SK-N-SH (cell line): ENCODE measurements at regions not wholly inside any gene's neighbourhood (a gene's known extent, or its start where the extent isn't known, plus 50 kb on each side); places are given as distances from the start of the nearest gene placed in this dataset.

Experiments
- CTCF ChIA-PET: fragments of 300-600, 350-600 bp; formaldehyde crosslinking; extraction: SDS; loops from one replicate; lab custom pipeline; 2021; lab: Yijun Ruan, JAX
- POLR2A ChIA-PET: fragments of 350-600 bp; sonication (Branson Sonifier 250); formaldehyde crosslinking; extraction: SDS; loops from one replicate; lab custom pipeline; 2020; ENCODE audit warnings: antibody characterized with exemption, inconsistent platforms; lab: Yijun Ruan, JAX
- DNase-seq: peaks from one replicate; pipeline ENCODE4 v3.0.0; 2012
- H2AFZ ChIP-seq: fragments of 200-600 bp; sonication (generic); 2 replicates; pipeline ENCODE4 v1.8.1; 2016; ENCODE audit warnings: antibody characterized with exemption, mild to moderate bottlenecking, low read depth
- H3F3A ChIP-seq: fragments of 200-600 bp; sonication (generic); replicated peaks from 2 replicates; pipeline ENCODE3; 2016; ENCODE audit warnings: antibody characterized with exemption, mild to moderate bottlenecking; ENCODE audit not compliant: insufficient read depth
- H3K27ac ChIP-seq, 2 experiments: fragments of 200-500 bp in 1 of 2; fragments of 200-600 bp in 1 of 2; sonication (Bioruptor generic) in 1 of 2; sonication (generic), shearing (Covaris generic) in 1 of 2; 2 replicates each; pipeline versions ENCODE4 v1.5.1 to v1.6.1; 2014 to 2016; ENCODE audit warnings: low read depth in 2 of 2, inconsistent platforms in 1 of 2, low read length in 1 of 2, mild to moderate bottlenecking in 1 of 2, mixed read lengths in 1 of 2
- H3K27me3 ChIP-seq: fragments of 200-600 bp; sonication (generic), shearing (Covaris generic); 2 replicates; pipeline ENCODE4 v1.6.1; 2016; ENCODE audit warnings: mixed run types; ENCODE audit not compliant: insufficient read depth
- H3K36me3 ChIP-seq, 2 experiments: fragments of 200-500 bp in 1 of 2; fragments of 200-600 bp in 1 of 2; sonication (Bioruptor generic) in 1 of 2; sonication (generic) in 1 of 2; replicated peaks in 1 of 2; 2 replicates each; pipeline versions ENCODE3 to v1.5.1; 2014 to 2016; ENCODE audit warnings: low read length in 1 of 2, mild to moderate bottlenecking in 1 of 2; ENCODE audit not compliant: insufficient read depth in 2 of 2, control insufficient read depth in 1 of 2
- H3K4me1 ChIP-seq, 2 experiments: fragments of 200-500 bp in 1 of 2; fragments of 200-600 bp in 1 of 2; sonication (Bioruptor generic) in 1 of 2; sonication (generic), shearing (Covaris generic) in 1 of 2; 2 replicates each; pipeline versions ENCODE4 v1.5.1 to v1.6.1; 2014 to 2016; ENCODE audit warnings: low read depth in 1 of 2, low read length in 1 of 2, mixed run types in 1 of 2; ENCODE audit not compliant: insufficient read depth in 2 of 2, control insufficient read depth in 1 of 2
- H3K4me2 ChIP-seq: fragments of 200-600 bp; sonication (generic), shearing (Covaris generic); 2 replicates; pipeline ENCODE4 v1.6.1; 2017; ENCODE audit warnings: mixed run types
- H3K4me3 ChIP-seq, 2 experiments: fragments of 200-500 bp in 1 of 2; fragments of 200-600 bp in 1 of 2; sonication (Bioruptor generic) in 1 of 2; sonication (generic), shearing (Covaris generic) in 1 of 2; 2 replicates each; pipeline versions ENCODE4 v1.5.1 to v1.8.1; 2014 to 2016; ENCODE audit warnings: low read depth in 2 of 2, inconsistent platforms in 1 of 2, low read length in 1 of 2, mild to moderate bottlenecking in 1 of 2, mixed read lengths in 1 of 2, moderate library complexity in 1 of 2
- H3K79me2 ChIP-seq: fragments of 200-600 bp; sonication (generic); 2 replicates; pipeline ENCODE4 v1.8.1; 2017; ENCODE audit warnings: mild to moderate bottlenecking; ENCODE audit not compliant: insufficient read depth
- H3K9ac ChIP-seq: fragments of 200-600 bp; sonication (generic); 2 replicates; pipeline ENCODE4 v1.6.1; 2017; ENCODE audit warnings: mixed run types
- H3K9me2 ChIP-seq: fragments of 200-600 bp; sonication (generic); 2 replicates; pipeline ENCODE4 v1.6.1; 2017; ENCODE audit warnings: mixed run types
- H3K9me3 ChIP-seq: fragments of 200-600 bp; sonication (generic); 2 replicates; pipeline ENCODE4 v1.6.1; 2017; ENCODE audit warnings: mixed run types, mild to moderate bottlenecking, moderate library complexity
- H4K20me1 ChIP-seq: fragments of 200-600 bp; sonication (generic); 2 replicates; pipeline ENCODE4 v1.6.1; 2017; ENCODE audit warnings: mild to moderate bottlenecking, mixed run types; ENCODE audit not compliant: insufficient read depth
- ELF1 ChIP-seq: IDR thresholded peaks from 2 replicates; pipeline ENCODE4 v1.4.0; 2012
- FOSL2 ChIP-seq: IDR thresholded peaks from 2 replicates; pipeline ENCODE4 v1.4.0; 2012; ENCODE audit warnings: low read depth, mild to moderate bottlenecking, moderate library complexity, borderline replicate concordance
- FOXM1 ChIP-seq: IDR thresholded peaks from 2 replicates; pipeline ENCODE4 v1.4.0; 2012; ENCODE audit warnings: low read depth, mild to moderate bottlenecking
- JUND ChIP-seq: IDR thresholded peaks from 2 replicates; pipeline ENCODE4 v1.4.0; 2012
- NFIC ChIP-seq: IDR thresholded peaks from 2 replicates; pipeline ENCODE4 v1.4.0; 2012; ENCODE audit warnings: borderline replicate concordance
- POLR2AphosphoS5 ChIP-seq: IDR thresholded peaks from 2 replicates; pipeline ENCODE4 v1.6.1; 2012; ENCODE audit warnings: low read depth, low read length
- RAD21 ChIP-seq: IDR thresholded peaks from 2 replicates; pipeline ENCODE4 v1.6.1; 2012; ENCODE audit warnings: mild to moderate bottlenecking, low read length
- RCOR1 ChIP-seq: fragments of 150-350 bp; IDR thresholded peaks from 2 replicates; pipeline ENCODE4 v1.6.1; 2017; ENCODE audit warnings: antibody characterized with exemption, low read length
- RFX5 ChIP-seq: IDR thresholded peaks from 2 replicates; pipeline ENCODE4 v1.6.1; 2012; ENCODE audit warnings: mild to moderate bottlenecking, improper control_type of control experiment, low read length
- SIN3A ChIP-seq: IDR thresholded peaks from 2 replicates; pipeline ENCODE4 v1.6.1; 2012; ENCODE audit warnings: low read depth, mild to moderate bottlenecking, low read length, moderate library complexity, borderline replicate concordance
- SMC3 ChIP-seq: IDR thresholded peaks from 2 replicates; pipeline ENCODE4 v1.6.1; 2012; ENCODE audit warnings: low read depth, low read length, improper control_type of control experiment
- TAF1 ChIP-seq: IDR thresholded peaks from 2 replicates; pipeline ENCODE4 v1.6.1; 2012; ENCODE audit warnings: low read depth, mild to moderate bottlenecking, low read length, moderate library complexity, borderline replicate concordance
- TCF12 ChIP-seq: IDR thresholded peaks from 2 replicates; pipeline ENCODE4 v1.4.0; 2012
- YY1 ChIP-seq: IDR thresholded peaks from 2 replicates; pipeline ENCODE4 v1.4.0; 2012; ENCODE audit warnings: low read depth, mild to moderate bottlenecking
- WGBS: methylation state at CpG from one replicate; pipeline ENCODE4 v1.1.6; 2017; ENCODE audit warnings: low lambda C conversion rate; 5-methylcytosine and 5-hydroxymethylcytosine counted together
- TF ChIP-seq, protein P1 (sequence below): IDR thresholded peaks from 2 replicates; pipeline ENCODE4 v1.4.0; 2012; ENCODE audit warnings: low read depth
- TF ChIP-seq, protein P2 (sequence below): fragments of 150-350 bp; IDR thresholded peaks from 2 replicates; pipeline ENCODE4 v1.6.1; 2016; ENCODE audit warnings: mild to moderate bottlenecking, low read depth, low read length
- TF ChIP-seq, protein P3 (sequence below): IDR thresholded peaks from 2 replicates; pipeline ENCODE4 v1.4.0; 2012; ENCODE audit warnings: low read depth, borderline replicate concordance
- TF ChIP-seq, protein P4 (sequence below): IDR thresholded peaks from 2 replicates; pipeline ENCODE4 v1.6.1; 2012; ENCODE audit warnings: mild to moderate bottlenecking, low read depth, low read length, moderate library complexity
- TF ChIP-seq, protein P5 (sequence below): IDR thresholded peaks from 2 replicates; pipeline ENCODE4; 2012

DNA sequence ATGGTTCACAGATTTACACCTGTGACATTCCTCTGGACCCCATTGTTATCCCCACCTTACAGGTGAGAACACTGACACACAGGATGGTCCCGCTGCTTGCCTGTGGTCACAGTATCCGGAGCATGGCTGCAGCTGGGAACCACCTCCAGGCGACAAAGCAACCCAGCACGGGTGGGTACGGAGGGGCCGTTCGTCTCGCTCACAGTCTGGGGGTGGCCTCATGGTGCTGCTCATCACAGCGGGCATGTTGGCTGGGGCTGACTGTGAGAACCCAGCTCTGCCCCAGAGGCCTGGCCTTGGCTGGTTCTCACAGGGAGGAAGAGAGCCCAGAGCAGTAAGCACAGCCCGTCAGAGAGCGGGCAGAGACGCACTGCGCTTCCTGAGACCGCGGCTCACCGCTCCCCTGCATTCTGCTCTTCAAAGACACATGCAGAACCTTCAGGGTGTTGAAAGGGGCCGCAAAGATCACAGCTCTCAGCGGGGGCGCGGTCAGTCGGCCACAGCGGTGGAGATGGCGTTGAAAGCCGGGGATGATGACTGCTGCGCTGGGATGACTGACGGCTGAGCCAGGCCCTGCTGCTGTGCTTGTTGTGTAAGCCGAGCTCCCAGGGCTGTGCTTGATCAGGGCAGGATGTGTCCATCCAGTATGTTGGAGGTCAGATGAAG lies 423.0 kb downstream of the BRD1 start:
- no peaks in the 10 kb centered on the region for H4K20me1 ChIP-seq
- no peaks in the 10 kb centered on the region for H3K4me1 ChIP-seq
- no peak for TF ChIP-seq SMC3
- TF ChIP-seq, protein P1, sequence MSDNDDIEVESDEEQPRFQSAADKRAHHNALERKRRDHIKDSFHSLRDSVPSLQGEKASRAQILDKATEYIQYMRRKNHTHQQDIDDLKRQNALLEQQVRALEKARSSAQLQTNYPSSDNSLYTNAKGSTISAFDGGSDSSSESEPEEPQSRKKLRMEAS: no peak
- TF ChIP-seq FOSL2: no peak
- TF ChIP-seq, protein P2, sequence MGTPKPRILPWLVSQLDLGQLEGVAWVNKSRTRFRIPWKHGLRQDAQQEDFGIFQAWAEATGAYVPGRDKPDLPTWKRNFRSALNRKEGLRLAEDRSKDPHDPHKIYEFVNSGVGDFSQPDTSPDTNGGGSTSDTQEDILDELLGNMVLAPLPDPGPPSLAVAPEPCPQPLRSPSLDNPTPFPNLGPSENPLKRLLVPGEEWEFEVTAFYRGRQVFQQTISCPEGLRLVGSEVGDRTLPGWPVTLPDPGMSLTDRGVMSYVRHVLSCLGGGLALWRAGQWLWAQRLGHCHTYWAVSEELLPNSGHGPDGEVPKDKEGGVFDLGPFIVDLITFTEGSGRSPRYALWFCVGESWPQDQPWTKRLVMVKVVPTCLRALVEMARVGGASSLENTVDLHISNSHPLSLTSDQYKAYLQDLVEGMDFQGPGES: no peak
- no peak for TF ChIP-seq TCF12
- TF ChIP-seq POLR2AphosphoS5: no peak
- TF ChIP-seq, protein P3, sequence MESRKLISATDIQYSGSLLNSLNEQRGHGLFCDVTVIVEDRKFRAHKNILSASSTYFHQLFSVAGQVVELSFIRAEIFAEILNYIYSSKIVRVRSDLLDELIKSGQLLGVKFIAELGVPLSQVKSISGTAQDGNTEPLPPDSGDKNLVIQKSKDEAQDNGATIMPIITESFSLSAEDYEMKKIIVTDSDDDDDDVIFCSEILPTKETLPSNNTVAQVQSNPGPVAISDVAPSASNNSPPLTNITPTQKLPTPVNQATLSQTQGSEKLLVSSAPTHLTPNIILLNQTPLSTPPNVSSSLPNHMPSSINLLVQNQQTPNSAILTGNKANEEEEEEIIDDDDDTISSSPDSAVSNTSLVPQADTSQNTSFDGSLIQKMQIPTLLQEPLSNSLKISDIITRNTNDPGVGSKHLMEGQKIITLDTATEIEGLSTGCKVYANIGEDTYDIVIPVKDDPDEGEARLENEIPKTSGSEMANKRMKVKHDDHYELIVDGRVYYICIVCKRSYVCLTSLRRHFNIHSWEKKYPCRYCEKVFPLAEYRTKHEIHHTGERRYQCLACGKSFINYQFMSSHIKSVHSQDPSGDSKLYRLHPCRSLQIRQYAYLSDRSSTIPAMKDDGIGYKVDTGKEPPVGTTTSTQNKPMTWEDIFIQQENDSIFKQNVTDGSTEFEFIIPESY: no peak
- no peak for TF ChIP-seq FOXM1
- TF ChIP-seq RAD21: no peak
- TF ChIP-seq YY1: no peak
- TF ChIP-seq, protein P4, sequence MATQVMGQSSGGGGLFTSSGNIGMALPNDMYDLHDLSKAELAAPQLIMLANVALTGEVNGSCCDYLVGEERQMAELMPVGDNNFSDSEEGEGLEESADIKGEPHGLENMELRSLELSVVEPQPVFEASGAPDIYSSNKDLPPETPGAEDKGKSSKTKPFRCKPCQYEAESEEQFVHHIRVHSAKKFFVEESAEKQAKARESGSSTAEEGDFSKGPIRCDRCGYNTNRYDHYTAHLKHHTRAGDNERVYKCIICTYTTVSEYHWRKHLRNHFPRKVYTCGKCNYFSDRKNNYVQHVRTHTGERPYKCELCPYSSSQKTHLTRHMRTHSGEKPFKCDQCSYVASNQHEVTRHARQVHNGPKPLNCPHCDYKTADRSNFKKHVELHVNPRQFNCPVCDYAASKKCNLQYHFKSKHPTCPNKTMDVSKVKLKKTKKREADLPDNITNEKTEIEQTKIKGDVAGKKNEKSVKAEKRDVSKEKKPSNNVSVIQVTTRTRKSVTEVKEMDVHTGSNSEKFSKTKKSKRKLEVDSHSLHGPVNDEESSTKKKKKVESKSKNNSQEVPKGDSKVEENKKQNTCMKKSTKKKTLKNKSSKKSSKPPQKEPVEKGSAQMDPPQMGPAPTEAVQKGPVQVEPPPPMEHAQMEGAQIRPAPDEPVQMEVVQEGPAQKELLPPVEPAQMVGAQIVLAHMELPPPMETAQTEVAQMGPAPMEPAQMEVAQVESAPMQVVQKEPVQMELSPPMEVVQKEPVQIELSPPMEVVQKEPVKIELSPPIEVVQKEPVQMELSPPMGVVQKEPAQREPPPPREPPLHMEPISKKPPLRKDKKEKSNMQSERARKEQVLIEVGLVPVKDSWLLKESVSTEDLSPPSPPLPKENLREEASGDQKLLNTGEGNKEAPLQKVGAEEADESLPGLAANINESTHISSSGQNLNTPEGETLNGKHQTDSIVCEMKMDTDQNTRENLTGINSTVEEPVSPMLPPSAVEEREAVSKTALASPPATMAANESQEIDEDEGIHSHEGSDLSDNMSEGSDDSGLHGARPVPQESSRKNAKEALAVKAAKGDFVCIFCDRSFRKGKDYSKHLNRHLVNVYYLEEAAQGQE: no peak
- TF ChIP-seq NFIC: no peak
- TF ChIP-seq SIN3A: no peak
- TF ChIP-seq TAF1: no peak
- no peak for TF ChIP-seq ELF1
- TF ChIP-seq, protein P5, sequence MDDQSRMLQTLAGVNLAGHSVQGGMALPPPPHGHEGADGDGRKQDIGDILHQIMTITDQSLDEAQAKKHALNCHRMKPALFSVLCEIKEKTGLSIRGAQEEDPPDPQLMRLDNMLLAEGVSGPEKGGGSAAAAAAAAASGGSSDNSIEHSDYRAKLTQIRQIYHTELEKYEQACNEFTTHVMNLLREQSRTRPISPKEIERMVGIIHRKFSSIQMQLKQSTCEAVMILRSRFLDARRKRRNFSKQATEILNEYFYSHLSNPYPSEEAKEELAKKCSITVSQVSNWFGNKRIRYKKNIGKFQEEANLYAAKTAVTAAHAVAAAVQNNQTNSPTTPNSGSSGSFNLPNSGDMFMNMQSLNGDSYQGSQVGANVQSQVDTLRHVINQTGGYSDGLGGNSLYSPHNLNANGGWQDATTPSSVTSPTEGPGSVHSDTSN: no peak
- TF ChIP-seq RFX5: no peak
- no peak for TF ChIP-seq JUND
- no peak for TF ChIP-seq RCOR1
- no peaks in the 10 kb centered on the region for H3K79me2 ChIP-seq
- H3K9me3 ChIP-seq: no peaks in the 10 kb centered on the region
- H3K9ac ChIP-seq: no peak overlapping the region
- POLR2A ChIA-PET: no interaction called here
- no peaks in the 10 kb centered on the region for H3F3A ChIP-seq
- no peak for DNase-seq
- CTCF ChIA-PET: interaction anchor here (0.6 to 1.1 kb wide), 2 partner anchors 9 to 228 kb away, joined by 3 read pairs; no protein-coding TSS in a partner anchor
- H3K4me2 ChIP-seq: no peak overlapping the region
- no peaks in the 10 kb centered on the region for H3K9me2 ChIP-seq
- H3K27me3 ChIP-seq: no peaks in the 10 kb centered on the region; the same call in 1 of the 2 replicates
- no peak overlapping the region for H3K4me3 ChIP-seq
- no peaks in the 10 kb centered on the region for H3K36me3 ChIP-seq
- no peak overlapping the region for H2AFZ ChIP-seq
- H3K27ac ChIP-seq: no peak overlapping the region
- WGBS: 40% methylated on average over 16 of the region's 27 CpGs
